Caco-2 (cell line): ENCODE measurements at regions not wholly inside any gene's neighbourhood (a gene's known extent, or its start where the extent isn't known, plus 50 kb on each side); places are given as distances from the start of the nearest gene placed in this dataset.

Source experiments
- BruUV-seq: library from RNA; stranded (reverse); fragments of 400-500 nt; replicated peaks from 2 replicates; lab custom pipeline; 2021; lab: Mats Ljungman, UMichigan
- CTCF ChIA-PET: fragments of 300-600 bp; sonication (Branson Sonifier 250); formaldehyde crosslinking; loops from one replicate; lab custom pipeline; 2022; ENCODE audit warnings: antibody characterized with exemption; lab: Charles Lee
- POLR2A ChIA-PET: fragments of 300-600 bp; sonication (Branson Sonifier 250); formaldehyde crosslinking; loops from one replicate; lab custom pipeline; 2022; ENCODE audit warnings: antibody characterized with exemption; lab: Charles Lee
- DNase-seq, 2 experiments: peaks; one replicate each; pipeline versions ENCODE4 v3.0.0 to v3.0.0-alpha.2; 2020 to 2022
- H3K27me3 ChIP-seq: replicated peaks from 2 replicates; pipeline ENCODE4 v1.6.0; 2011; ENCODE audit warnings: low read length; ENCODE audit not compliant: control insufficient read depth, insufficient read depth
- H3K36me3 ChIP-seq: 2 replicates; pipeline ENCODE4 v1.5.1; 2011; ENCODE audit warnings: low read length; ENCODE audit not compliant: control insufficient read depth, insufficient read depth
- H3K4me1 ChIP-seq: fragments of 250-450 bp; sonication (Bioruptor Pico); 2 replicates; pipeline ENCODE4 v1.5.1; 2020; ENCODE audit warnings: mild to moderate bottlenecking
- H3K4me3 ChIP-seq: 2 replicates; pipeline ENCODE4 v1.5.1; 2011; ENCODE audit warnings: low read depth, mild to moderate bottlenecking, control low read depth, low read length
- H3K9me3 ChIP-seq: fragments of 250-450 bp; sonication (Bioruptor Pico); 2 replicates; pipeline ENCODE4 v1.5.1; 2020; ENCODE audit warnings: mild to moderate bottlenecking, moderate library complexity
- H3K27ac Mint-ChIP-seq: one replicate; pipeline ENCODE4 v1.8.0; 2022; ENCODE audit warnings: mixed read lengths; ENCODE audit not compliant: unreplicated experiment
- H3K27me3 Mint-ChIP-seq: one replicate; pipeline ENCODE4 v1.8.0; 2022; ENCODE audit warnings: mixed read lengths; ENCODE audit not compliant: insufficient read depth, unreplicated experiment
- H3K36me3 Mint-ChIP-seq: one replicate; pipeline ENCODE4 v1.8.0; 2022; ENCODE audit warnings: mild to moderate bottlenecking, mixed read lengths; ENCODE audit not compliant: insufficient read depth, unreplicated experiment
- H3K4me1 Mint-ChIP-seq: one replicate; pipeline ENCODE4 v1.8.0; 2022; ENCODE audit warnings: low read depth, mixed read lengths; ENCODE audit not compliant: unreplicated experiment
- H3K4me3 Mint-ChIP-seq: one replicate; pipeline ENCODE4 v1.8.0; 2022; ENCODE audit warnings: mild to moderate bottlenecking, moderate library complexity, mixed read lengths; ENCODE audit not compliant: unreplicated experiment
- H3K9me3 Mint-ChIP-seq: one replicate; pipeline ENCODE4 v1.8.0; 2022; ENCODE audit warnings: mixed read lengths; ENCODE audit not compliant: unreplicated experiment
- CTCF ChIP-seq, 2 experiments: fragments of 200-600 bp in 1 of 2; IDR thresholded peaks; 1 replicate in 1 of 2; 2 replicates in 1 of 2; pipeline versions ENCODE4 v1.5.1 to v1.8.0; 2011 to 2022; ENCODE audit warnings: antibody characterized with exemption in 1 of 2, control low read depth in 1 of 2, inconsistent platforms in 1 of 2, low read depth in 1 of 2, low read length in 1 of 2, mild to moderate bottlenecking in 1 of 2, moderate library complexity in 1 of 2; ENCODE audit not compliant: insufficient read depth in 1 of 2, severe bottlenecking in 1 of 2, unreplicated experiment in 1 of 2
- intact Hi-C: fragments of 100-400 bp; cut with micrococcal nuclease; formaldehyde crosslinking; loops from one replicate; pipeline ENCODE4 v1.10.0; 2022; ENCODE audit not compliant: unreplicated experiment

- POLR2A ChIA-PET: no interaction called here
- BruUV-seq: no TSS peak
- H3K36me3 ChIP-seq: no peaks in the 10 kb centered on the region
- no peak for DNase-seq
- Mint-ChIP-seq H3K27me3 (no peaks in the 10 kb centered on the region), H3K4me1 (no peaks in the 10 kb centered on the region), H3K9me3 (peaks cover 9% of the 10 kb centered on the region), H3K36me3 (no peaks in the 10 kb centered on the region), H3K27ac (no peak overlapping the region), H3K4me3 (no peak overlapping the region)
- H3K4me1 ChIP-seq: no peaks in the 10 kb centered on the region
- H3K4me3 ChIP-seq: no peak overlapping the region
- TF ChIP-seq CTCF (IDR thresholded peaks at IDR 0.05; ENCODE audit: insufficient read depth in 1 of 2, low read depth in 1 of 2, low read length in 1 of 2, severe bottlenecking in 1 of 2, unreplicated experiment in 1 of 2): no peak
- no peaks in the 10 kb centered on the region for H3K27me3 ChIP-seq
- CTCF ChIA-PET: no interaction called here
- intact Hi-C loops: no loop called here
- peaks cover 17% of the 10 kb centered on the region for H3K9me3 ChIP-seq
These were observed 349.9 kb downstream of the PIK3R1 start for GRCh38 chr5:68565427-68565826.

GRCh38 chr5:68576805-68577204 is 361.2 kb downstream of the PIK3R1 start:
- H3K27ac Mint-ChIP-seq: no peak overlapping the region
- intact Hi-C loops: no loop called here
- H3K27me3 ChIP-seq: no peaks in the 10 kb centered on the region
- H3K4me3 ChIP-seq: no peak overlapping the region
- peaks cover 4% of the 10 kb centered on the region; the same call in 1 of the 2 replicates for H3K9me3 ChIP-seq
- no TSS peak for BruUV-seq
- no peaks in the 10 kb centered on the region for H3K27me3 Mint-ChIP-seq
- DNase-seq: no peak
- H3K4me3 Mint-ChIP-seq: no peak overlapping the region
- ChIA-PET POLR2A (no interaction called here), CTCF (interaction anchor here (0.5 kb wide), 1 partner anchor 1421 kb away, joined by 3 read pairs; no protein-coding TSS in a partner anchor)
- H3K36me3 ChIP-seq: no peaks in the 10 kb centered on the region
- peaks cover 25% of the 10 kb centered on the region for H3K9me3 Mint-ChIP-seq
- H3K4me1 Mint-ChIP-seq: no peaks in the 10 kb centered on the region
- H3K4me1 ChIP-seq: no peaks in the 10 kb centered on the region
- TF ChIP-seq CTCF (IDR thresholded peaks at IDR 0.05; ENCODE audit: insufficient read depth in 1 of 2, low read depth in 1 of 2, low read length in 1 of 2, severe bottlenecking in 1 of 2, unreplicated experiment in 1 of 2): no peak
- no peaks in the 10 kb centered on the region for H3K36me3 Mint-ChIP-seq

GRCh38 chr5:68582284-68582683 is 366.7 kb downstream of the PIK3R1 start:
- TF ChIP-seq CTCF (IDR thresholded peaks at IDR 0.05; ENCODE audit: insufficient read depth in 1 of 2, low read depth in 1 of 2, low read length in 1 of 2, severe bottlenecking in 1 of 2, unreplicated experiment in 1 of 2): no peak
- no TSS peak for BruUV-seq

More at GRCh38 chr5:68582284-68582683, 366.7 kb downstream of the PIK3R1 start:
- POLR2A ChIA-PET: no interaction called here
- Histone ChIP-seq H3K9me3 (no peaks in the 10 kb centered on the region), H3K4me1 (no peaks in the 10 kb centered on the region), H3K4me3 (no peak overlapping the region), H3K27me3 (no peaks in the 10 kb centered on the region), H3K36me3 (no peaks in the 10 kb centered on the region)
- no peaks in the 10 kb centered on the region for H3K36me3 Mint-ChIP-seq
- H3K9me3 Mint-ChIP-seq: peaks cover 11% of the 10 kb centered on the region
- no peaks in the 10 kb centered on the region for H3K4me1 Mint-ChIP-seq
- DNase-seq: no peak
- intact Hi-C loops: no loop called here
- CTCF ChIA-PET: no interaction called here
- H3K27ac Mint-ChIP-seq: no peak overlapping the region
- no peaks in the 10 kb centered on the region for H3K27me3 Mint-ChIP-seq
- no peak overlapping the region for H3K4me3 Mint-ChIP-seq
